ENCODE measurements at regions not wholly inside any gene's neighbourhood (a gene's known extent, or its start where the extent isn't known, plus 50 kb on each side); places are given as distances from the start of the nearest gene placed in this dataset.
"Not testable (repeated sequence)": the region's sequence is repeated elsewhere in the genome, so short reads cannot be mapped to it uniquely, and the experiment has no call there.

GRCh38 chr20:47406849-47407682 is 50.6 kb upstream of the ZMYND8 start:
- intact Hi-C loops (cut with micrococcal nuclease): no loop called here

DNA sequence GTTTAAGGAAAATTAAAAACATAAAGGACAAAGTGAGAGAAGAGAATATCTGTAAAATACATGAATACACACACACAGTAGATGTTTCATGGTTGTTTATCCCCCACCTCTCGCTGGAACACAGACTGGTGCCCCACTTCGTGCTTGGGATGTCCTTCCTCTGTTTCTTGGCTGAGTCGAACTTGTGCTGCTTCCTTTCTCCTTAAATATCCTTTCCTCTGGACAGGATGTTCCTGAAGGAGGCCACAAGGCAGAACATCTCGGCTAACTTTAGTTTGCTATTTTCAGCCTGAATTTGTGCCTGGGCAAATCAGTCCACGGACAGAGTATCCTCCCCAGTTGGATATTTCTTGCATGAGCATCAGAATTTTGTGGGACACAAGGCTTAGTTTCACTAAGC is 54.7 kb upstream of the ZMYND8 start:
- intact Hi-C loops (cut with micrococcal nuclease): loop anchor here (10.0 kb wide), 1 partner anchor 94 kb away; the partner anchor contains the start of gene NCOA3

- intact Hi-C loops (cut with micrococcal nuclease): loop anchor here (10.0 kb wide), 1 partner anchor 93 kb away; the partner anchor contains the start of gene NCOA3
Observed at GRCh38 chr20:47412083-47412482, 55.6 kb upstream of the ZMYND8 start.

- intact Hi-C loops (cut with micrococcal nuclease): loop anchor here (10.0 kb wide), 1 partner anchor 92 kb away; the partner anchor contains the start of gene NCOA3
Observed at GRCh38 chr20:47413189-47413588, 56.7 kb upstream of the ZMYND8 start.

DNA sequence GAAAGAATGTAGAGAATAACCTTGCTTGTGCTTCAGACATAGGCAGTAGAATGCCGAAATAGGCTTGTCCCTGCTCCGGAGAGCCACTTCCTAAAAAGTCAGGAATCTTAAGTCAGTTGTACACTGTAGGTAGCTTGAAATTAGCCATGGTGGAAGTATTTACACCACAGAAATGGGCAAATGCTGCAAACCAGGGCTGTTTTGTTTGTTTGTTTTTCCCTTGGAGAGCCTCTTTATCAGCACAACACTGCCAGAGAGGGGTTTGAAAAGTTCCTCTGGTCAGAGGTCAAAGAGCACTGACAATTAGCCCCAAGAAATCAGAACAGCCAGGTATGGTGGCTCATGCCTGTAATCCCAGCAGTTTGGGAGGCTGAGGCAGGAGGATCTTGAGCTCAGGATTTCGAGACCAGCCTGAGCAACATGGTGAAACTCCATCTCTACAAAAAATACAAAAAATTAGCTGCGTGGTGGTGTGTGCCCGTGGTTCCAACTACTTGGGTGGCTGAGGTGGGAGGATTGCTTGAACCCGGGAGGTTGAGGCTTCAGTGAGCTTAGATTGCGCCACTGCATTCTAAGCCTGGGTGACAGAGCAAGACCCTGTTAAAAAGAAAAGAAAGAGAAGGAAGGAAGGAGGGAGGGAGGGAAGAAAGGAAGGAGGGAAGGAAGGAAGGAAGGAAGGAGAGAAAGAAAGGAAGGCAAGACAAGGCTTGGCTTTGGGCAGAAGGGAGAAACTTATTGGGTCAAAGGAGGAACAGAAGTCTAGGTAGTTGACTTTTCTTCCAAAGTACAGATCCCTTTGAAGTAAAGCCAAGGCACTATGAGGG is 61.0 kb upstream of the ZMYND8 start:
- intact Hi-C loops (cut with micrococcal nuclease): loop anchor here (5.0 to 10.0 kb wide), 2 partner anchors 35 to 87 kb away; partner anchors contain the start of gene NCOA3

GRCh38 chr20:47418069-47418757 is 61.7 kb upstream of the ZMYND8 start:
- intact Hi-C loops (cut with micrococcal nuclease): loop anchor here (5.0 to 10.0 kb wide), 2 partner anchors 34 to 87 kb away; partner anchors contain the start of gene NCOA3

- intact Hi-C loops (cut with micrococcal nuclease): loop anchor here (5.0 to 10.0 kb wide), 2 partner anchors 32 to 85 kb away; partner anchors contain the start of gene NCOA3
Observed at GRCh38 chr20:47419953-47420514, 63.5 kb upstream of the ZMYND8 start.

DNA sequence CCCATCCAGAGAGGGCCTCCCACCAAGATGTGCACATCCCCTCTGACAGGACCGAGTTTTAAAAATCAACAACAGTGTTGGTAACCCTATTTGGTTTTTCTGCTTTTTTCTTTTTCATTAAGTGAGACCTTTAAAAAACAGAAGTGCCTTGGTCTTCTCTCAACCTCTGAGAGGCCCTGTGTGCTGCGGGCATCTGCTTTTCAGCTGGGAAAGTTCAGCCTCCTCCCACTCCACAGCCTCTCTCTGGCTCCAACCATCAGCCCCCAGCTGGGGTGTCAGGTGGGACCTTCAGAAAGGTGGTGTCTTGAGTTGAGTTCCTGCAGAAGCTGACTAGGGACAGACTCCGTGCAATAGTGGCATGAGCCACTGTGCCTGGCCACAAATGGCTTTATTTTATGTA is 64.6 kb upstream of the ZMYND8 start:
- intact Hi-C loops (cut with micrococcal nuclease): no loop called here

DNA sequence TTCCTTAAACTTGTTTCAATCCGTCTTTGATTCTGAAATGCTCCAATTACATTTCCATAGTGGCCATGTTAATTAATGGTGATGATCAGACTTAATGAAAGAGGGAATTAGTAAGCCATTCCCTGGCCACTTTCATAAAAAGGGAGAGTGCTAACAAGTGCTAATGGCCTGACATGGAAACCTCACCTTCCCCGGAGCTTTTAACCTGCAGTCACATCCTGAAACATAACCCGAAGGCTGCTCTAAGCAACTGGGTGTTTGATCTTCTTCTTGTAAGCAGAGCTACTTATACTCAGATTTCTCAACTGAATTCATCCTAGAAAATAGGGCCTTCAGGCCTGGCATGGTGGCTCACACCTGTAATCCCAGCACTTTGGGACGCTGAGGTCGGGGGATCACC is 67.1 kb upstream of the ZMYND8 start:
- intact Hi-C loops (cut with micrococcal nuclease): no loop called here

DNA sequence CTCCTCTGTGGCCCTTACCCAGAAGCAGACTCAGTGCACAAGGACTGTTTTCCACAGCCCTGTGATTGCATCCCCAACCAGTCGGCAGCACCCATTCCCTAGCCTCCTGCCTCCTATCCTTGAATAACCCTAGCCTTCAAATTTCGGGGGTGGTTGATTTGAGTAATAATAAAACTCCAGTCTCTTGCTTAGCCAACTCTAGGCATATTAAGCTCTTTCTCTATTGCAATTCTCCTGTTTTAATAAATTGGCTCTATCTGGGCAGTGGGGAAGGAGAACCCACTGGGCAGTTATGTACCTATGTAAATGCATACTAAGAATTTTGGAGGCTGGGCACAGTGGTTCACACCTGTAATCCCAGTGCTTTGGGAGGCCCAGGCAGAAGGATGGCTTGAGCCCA is 70.6 kb upstream of the ZMYND8 start:
- intact Hi-C loops (cut with micrococcal nuclease): no loop called here

DNA sequence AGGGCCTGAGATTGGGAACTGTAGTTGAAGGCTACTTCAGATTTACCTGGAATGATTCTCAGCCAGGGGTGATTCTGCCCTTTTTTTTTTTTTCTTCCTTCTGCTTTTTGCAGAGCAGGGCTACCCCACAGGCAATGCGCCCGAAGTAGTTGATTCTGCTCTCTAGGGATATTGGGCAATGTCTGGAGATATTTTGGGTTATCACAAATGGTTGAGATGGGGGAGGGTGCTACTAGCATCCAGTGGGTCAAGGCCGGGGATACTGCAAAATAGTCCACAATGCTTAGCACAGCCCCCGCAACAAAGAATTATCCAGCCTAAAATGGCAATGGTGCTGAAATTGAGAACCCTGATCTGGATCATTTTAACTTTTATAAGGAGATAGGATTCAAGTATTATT is 71.2 kb upstream of the ZMYND8 start:
- intact Hi-C loops (cut with micrococcal nuclease): no loop called here

GRCh38 chr20:47428164-47428563 is 71.7 kb upstream of the ZMYND8 start:
- intact Hi-C loops (cut with micrococcal nuclease): no loop called here

GRCh38 chr20:47428851-47429336 is 72.4 kb upstream of the ZMYND8 start:
- intact Hi-C loops (cut with micrococcal nuclease): no loop called here

DNA sequence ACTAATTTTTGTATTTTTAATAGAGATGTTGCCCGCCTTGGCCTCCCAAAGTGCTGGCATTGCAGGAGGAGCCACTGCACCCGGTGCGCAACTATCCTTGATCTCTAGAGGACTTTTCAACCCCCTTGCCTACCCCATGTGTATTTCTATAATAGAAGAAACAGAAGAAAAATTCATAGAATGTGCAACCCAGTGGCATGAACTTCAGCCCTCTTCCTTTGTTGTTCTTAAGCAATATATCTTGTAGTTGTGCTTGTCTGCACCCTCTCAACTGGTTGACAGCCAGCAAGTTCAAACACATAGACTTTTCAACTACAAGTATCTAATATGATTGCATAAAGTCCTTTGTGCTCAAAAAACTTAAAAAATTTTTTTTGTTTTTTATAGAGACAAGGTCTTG is 72.3 kb upstream of the NCOA3 start:
- intact Hi-C loops (cut with micrococcal nuclease): no loop called here

DNA sequence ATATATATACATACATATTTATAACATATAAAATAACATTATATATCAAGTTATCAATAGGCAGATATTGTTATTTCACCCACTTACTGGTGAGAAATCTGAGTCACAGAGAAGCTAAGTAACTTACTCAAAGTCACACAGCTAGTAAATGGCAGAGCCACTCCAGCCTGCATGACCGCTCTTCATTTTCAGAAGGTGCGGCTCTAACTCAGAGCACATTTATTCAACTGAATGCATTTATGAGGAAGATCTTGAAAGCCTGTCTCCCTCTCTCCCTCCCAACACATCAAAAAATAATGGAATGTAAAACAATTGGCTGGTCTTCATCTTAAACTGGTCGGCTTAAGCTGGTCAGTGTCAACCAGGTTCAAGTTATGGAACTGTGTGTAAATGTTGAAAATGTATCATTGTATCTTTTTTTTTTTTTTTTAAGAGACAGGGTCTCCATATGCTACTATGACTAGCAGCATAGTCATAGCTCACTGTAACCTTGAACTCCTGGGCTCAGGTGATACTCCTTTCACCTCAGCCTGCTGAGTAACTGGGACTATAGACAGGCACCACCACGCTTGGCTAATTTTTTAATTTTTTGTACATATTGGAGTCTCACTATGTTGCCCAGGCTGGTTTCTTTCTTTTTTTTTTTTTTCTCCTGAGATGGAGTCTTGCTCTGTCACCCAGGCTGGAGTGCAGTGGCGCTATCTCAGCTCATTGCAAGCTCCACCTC is 70.7 kb upstream of the NCOA3 start:
- intact Hi-C loops (cut with micrococcal nuclease): no loop called here

DNA sequence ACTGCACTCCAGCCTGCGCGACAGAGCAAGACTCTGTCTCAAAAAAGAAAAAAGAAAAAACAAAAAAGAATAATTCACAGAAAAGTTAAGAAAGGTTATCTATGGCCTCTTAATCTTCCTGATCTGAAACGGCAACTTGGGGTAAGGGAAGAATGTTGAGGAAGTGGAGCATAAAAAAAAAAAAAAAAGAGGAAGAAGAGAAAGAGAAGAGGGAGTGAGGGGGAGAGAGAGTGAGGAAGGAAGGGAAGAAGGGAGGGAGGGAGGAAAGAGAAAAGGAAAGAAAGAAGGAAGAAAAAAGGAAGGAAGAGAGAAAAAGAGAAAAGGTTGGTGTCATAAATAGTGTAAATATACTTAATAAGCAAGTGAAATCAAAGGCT is 68.9 kb upstream of the NCOA3 start:
- intact Hi-C loops (cut with micrococcal nuclease): no loop called here

DNA sequence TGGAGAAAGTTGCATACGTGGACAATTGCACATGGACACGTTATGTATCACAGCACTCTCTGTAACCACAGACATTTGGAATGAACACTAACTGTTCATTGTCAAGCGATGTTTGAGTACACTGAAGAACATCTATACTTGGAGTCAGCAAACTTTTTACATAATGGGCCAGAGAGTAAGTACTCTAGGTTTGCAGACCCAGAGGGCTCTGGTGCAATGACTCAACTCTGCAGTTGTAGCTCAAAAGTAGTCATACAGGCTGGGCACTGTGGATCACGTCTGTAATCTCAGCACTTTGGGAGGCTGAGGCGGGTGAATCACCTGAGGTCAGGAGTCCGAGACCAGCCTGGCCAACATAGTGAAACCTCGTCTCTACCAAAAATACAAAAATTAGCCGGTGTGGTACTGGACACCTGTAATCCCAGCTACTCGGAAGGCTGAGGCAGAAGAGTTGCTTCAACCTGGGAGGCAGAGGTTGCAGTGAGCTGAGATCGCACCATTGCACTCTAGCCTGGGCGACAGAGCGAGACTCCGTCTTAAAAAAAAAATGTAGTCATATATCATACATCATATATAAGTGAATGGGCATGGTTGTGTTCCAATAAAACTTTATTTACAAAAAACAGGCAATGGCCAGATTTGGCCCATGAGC is 67.4 kb upstream of the NCOA3 start:
- intact Hi-C loops (cut with micrococcal nuclease): not testable (repeated sequence)

DNA sequence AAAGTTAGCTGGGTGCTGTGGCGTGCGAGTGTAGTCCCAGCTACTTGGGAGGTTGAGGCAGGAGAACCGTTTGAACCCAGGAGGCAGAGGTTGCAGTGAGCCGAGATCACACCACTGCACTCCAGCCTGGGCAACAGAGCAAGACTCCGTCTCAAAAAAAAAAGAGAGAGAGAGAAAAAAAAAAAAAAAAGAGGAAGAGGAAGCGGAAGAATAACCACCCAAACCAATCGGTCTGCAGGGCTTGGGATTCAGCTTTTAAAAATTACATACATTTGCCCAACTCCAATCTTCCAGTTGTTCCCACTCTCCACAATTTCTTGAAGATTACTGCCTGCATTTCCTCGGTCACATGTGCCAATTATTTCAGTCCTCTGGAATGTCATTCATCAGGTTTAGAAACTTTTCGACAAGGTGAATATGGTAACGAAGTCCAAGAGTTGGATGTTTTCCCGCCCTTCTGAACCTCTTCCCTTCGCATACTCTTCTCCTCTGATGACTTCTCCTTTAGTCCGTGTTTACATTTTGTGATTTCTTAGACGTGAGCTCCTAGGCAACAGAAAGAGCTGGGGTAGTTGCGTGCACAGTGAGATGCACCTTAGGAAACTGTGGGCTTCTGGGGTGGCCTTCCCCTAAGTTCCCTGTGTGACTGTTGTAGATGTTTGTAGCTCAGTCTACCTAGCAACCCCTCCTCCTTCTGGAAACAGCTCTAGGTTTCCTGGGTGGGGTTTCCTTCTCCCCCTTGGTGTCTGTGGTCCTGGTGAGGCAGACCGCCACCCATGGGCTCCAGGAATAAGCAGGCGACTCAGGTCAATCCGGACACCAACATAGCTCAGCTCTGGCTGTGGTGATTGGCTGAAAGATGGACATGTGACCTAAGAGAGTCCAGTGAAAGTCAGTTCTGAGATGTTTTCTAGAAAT is 63.0 kb upstream of the NCOA3 start:
- intact Hi-C loops (cut with micrococcal nuclease): no loop called here

Data from T-helper 2 cell treated with Interferon-gamma antibody and Interleukin-4, amounts not matched to agents 100 ng/mL and 5 ng/mL, for 36 hours (primary cell).